A549 (cell line): ENCODE measurements at regions not wholly inside any gene's neighbourhood (a gene's known extent, or its start where the extent isn't known, plus 50 kb on each side); places are given as distances from the start of the nearest gene placed in this dataset.

Experiments used
- ATAC-seq, 2 experiments: fragments of 200-7000 bp in 1 of 2; fragments of >200 bp in 1 of 2; cut with Nextera tagmentation in 1 of 2; cut with Tn5 transposase in 1 of 2; 3 replicates each; pipeline versions ENCODE4 v1.8.0 to v1.9.1; 2018 to 2020; ENCODE audit warnings: mild to moderate bottlenecking in 1 of 2, moderate library complexity in 1 of 2
- CTCF ChIA-PET: fragments of 300-600 bp; sonication (Branson Sonifier 250); formaldehyde crosslinking; extraction: SDS; loops from one replicate; lab custom pipeline; 2021; ENCODE audit warnings: antibody characterized with exemption, inconsistent platforms; lab: Yijun Ruan, JAX
- POLR2A ChIA-PET: fragments of 350-600 bp; formaldehyde crosslinking; extraction: SDS; loops from one replicate; lab custom pipeline; 2021; ENCODE audit warnings: antibody characterized with exemption, inconsistent platforms; lab: Yijun Ruan, JAX
- DNase-seq, 2 experiments: peaks; one replicate each; pipeline versions ENCODE4 v3.0.0 to v3.0.0-alpha.2; 2011 to 2016; ENCODE audit warnings: low read depth in 1 of 2, low spot score in 1 of 2
- FAIRE-seq: peaks from 2 replicates; lab custom pipeline; 2011; peaks lifted over from hg19 to GRCh38; lab: Jason Lieb, UNC
- H3K27ac ChIP-seq, 2 experiments: fragments of >200 bp; sonication (Bioruptor Twin); formaldehyde crosslinking; 3 replicates each; pipeline ENCODE4 v1.5.1; 2016 to 2017
- H3K4me1 ChIP-seq: fragments of >200 bp; sonication (Bioruptor Twin); formaldehyde crosslinking; 3 replicates; pipeline ENCODE4 v1.6.1; 2016
- H3K4me2 ChIP-seq: fragments of >200 bp; sonication (Bioruptor Twin); formaldehyde crosslinking; 3 replicates; pipeline ENCODE4 v1.6.1; 2016
- H3K4me3 ChIP-seq: fragments of >200 bp; sonication (Bioruptor Twin); formaldehyde crosslinking; 3 replicates; pipeline ENCODE4 v1.5.1; 2016
- H3K9me3 ChIP-seq: fragments of >200 bp; sonication (Bioruptor Twin); formaldehyde crosslinking; 3 replicates; pipeline ENCODE4 v1.6.1; 2016
- CHD2 ChIP-seq: fragments of 150-350 bp; IDR thresholded peaks from 2 replicates; pipeline ENCODE4 v1.6.1; 2014; ENCODE audit warnings: low read length; ENCODE audit not compliant: partially characterized antibody
- CTCF ChIP-seq: fragments of >200 bp; sonication (Bioruptor Twin); formaldehyde crosslinking; IDR thresholded peaks from 3 replicates; pipeline ENCODE4 v1.5.1; 2016
- E2F6 ChIP-seq: IDR thresholded peaks from 2 replicates; pipeline ENCODE4 v1.6.1; 2012; ENCODE audit warnings: low read depth, borderline replicate concordance
- EHF ChIP-seq: fragments of 250-450 bp; sonication (Bioruptor Pico); IDR thresholded peaks from 2 replicates; pipeline ENCODE4 v1.5.0; 2020; ENCODE audit warnings: mild to moderate bottlenecking
- EP300 ChIP-seq, 2 experiments: fragments of >200 bp; sonication (Bioruptor Twin); formaldehyde crosslinking; IDR thresholded peaks; 2 replicates in 1 of 2; 3 replicates in 1 of 2; pipeline ENCODE4 v1.6.1; 2016 to 2017
- FOSL2 ChIP-seq, 2 experiments: fragments of 450-650 bp in 1 of 2; fragments of >200 bp in 1 of 2; sonication (Bioruptor Twin) in 1 of 2; formaldehyde crosslinking; IDR thresholded peaks; 2 replicates each; pipeline versions ENCODE4 v1.5.0 to v1.6.1; 2016 to 2020; ENCODE audit warnings: mild to moderate bottlenecking in 1 of 2, moderate library complexity in 1 of 2
- GATA3 ChIP-seq: IDR thresholded peaks from 2 replicates; pipeline ENCODE4 v1.6.1; 2012; ENCODE audit warnings: borderline replicate concordance
- HEYL ChIP-seq: fragments of 250-450 bp; sonication (Bioruptor Pico); IDR thresholded peaks from 2 replicates; pipeline ENCODE4 v1.8.0; 2021; ENCODE audit warnings: mild to moderate bottlenecking, moderate library complexity
- HOXB5 ChIP-seq: fragments of 250-450 bp; sonication (Bioruptor Pico); IDR thresholded peaks from 2 replicates; pipeline ENCODE4 v1.5.0; 2020; ENCODE audit warnings: mild to moderate bottlenecking, moderate library complexity
- JUN ChIP-seq, 2 experiments: fragments of >200 bp; sonication (Bioruptor Twin); formaldehyde crosslinking; IDR thresholded peaks; 2 replicates in 1 of 2; 3 replicates in 1 of 2; pipeline ENCODE4 v1.6.1; 2016 to 2017
- KDM5A ChIP-seq: fragments of 200-600 bp; sonication (generic); IDR thresholded peaks from 2 replicates; pipeline ENCODE4 v1.6.1; 2016; ENCODE audit warnings: antibody characterized with exemption, mild to moderate bottlenecking
- MAX ChIP-seq: IDR thresholded peaks from 2 replicates; pipeline ENCODE4 v1.6.1; 2012
- PBX3 ChIP-seq: IDR thresholded peaks from 2 replicates; pipeline ENCODE4 v1.6.1; 2012
- PHF8 ChIP-seq: fragments of 200-600 bp; sonication (generic); IDR thresholded peaks from 2 replicates; pipeline ENCODE4 v1.6.1; 2016; ENCODE audit warnings: low read depth, mild to moderate bottlenecking, antibody characterized with exemption, moderate library complexity, borderline replicate concordance
- RAD21 ChIP-seq, 2 experiments: fragments of >200 bp in 1 of 2; sonication (Bioruptor Twin) in 1 of 2; formaldehyde crosslinking in 1 of 2; IDR thresholded peaks in 1 of 2; conservative IDR thresholded peaks in 1 of 2; 2 replicates in 1 of 2; 3 replicates in 1 of 2; pipeline ENCODE4 v1.6.1; 2012 to 2018; ENCODE audit warnings: inconsistent platforms in 1 of 2
- RCOR1 ChIP-seq: fragments of 150-350 bp; IDR thresholded peaks from 2 replicates; pipeline ENCODE4 v1.6.1; 2014; ENCODE audit warnings: antibody characterized with exemption, low read length, low read depth
- RNF2 ChIP-seq: fragments of 200-600 bp; sonication (generic); IDR thresholded peaks from 2 replicates; pipeline ENCODE4 v1.6.1; 2016; ENCODE audit warnings: low read depth, mild to moderate bottlenecking, antibody characterized with exemption, moderate library complexity, borderline replicate concordance
- SREBF2 ChIP-seq: fragments of 450-650 bp; IDR thresholded peaks from 2 replicates; pipeline ENCODE4 v1.6.1; 2014; ENCODE audit warnings: mild to moderate bottlenecking, moderate library complexity
- TFCP2L1 ChIP-seq: fragments of 250-450 bp; sonication (Bioruptor Pico); IDR thresholded peaks from 2 replicates; pipeline ENCODE4 v1.5.0; 2021; ENCODE audit warnings: mild to moderate bottlenecking
- USF2 ChIP-seq: fragments of 450-650 bp; IDR thresholded peaks from 2 replicates; pipeline ENCODE4 v1.6.1; 2014; ENCODE audit warnings: antibody characterized with exemption
- ZFP36 ChIP-seq: fragments of 450-650 bp; IDR thresholded peaks from 2 replicates; pipeline ENCODE4 v1.6.1; 2014; ENCODE audit warnings: borderline replicate concordance; ENCODE audit not compliant: partially characterized antibody
- ZSCAN20 ChIP-seq: fragments of 250-450 bp; sonication (Bioruptor Pico); IDR thresholded peaks from 2 replicates; pipeline ENCODE4 v1.8.0; 2022; ENCODE audit warnings: mild to moderate bottlenecking, moderate library complexity
- whole genome bisulfite sequencing: methylation state at CpG from one replicate; pipeline ENCODE4 v1.1.6; 2017; ENCODE audit errors: missing lambda C conversion rate; 5-methylcytosine and 5-hydroxymethylcytosine counted together

- Histone ChIP-seq H3K27ac (no peak overlapping the region), H3K4me2 (no peak overlapping the region), H3K9me3 (no peaks in the 10 kb centered on the region), H3K4me3 (no peak overlapping the region), H3K4me1 (no peaks in the 10 kb centered on the region)
- no peak for DNase-seq
- ChIA-PET CTCF (no interaction called here), POLR2A (no interaction called here)
- no peak for ATAC-seq
- TF ChIP-seq RCOR1: no peak
- no peak for TF ChIP-seq TFCP2L1 (CRISPR knock-in tag)
- no peak for TF ChIP-seq USF2
- TF ChIP-seq GATA3: no peak
- no peak for TF ChIP-seq RNF2
- TF ChIP-seq RAD21 (conservative IDR thresholded peaks at IDR 0.05 in 1 of 2, IDR thresholded peaks at IDR 0.05 in 1 of 2): no peak
- TF ChIP-seq FOSL2 (IDR thresholded peaks at IDR 0.05): no peak
- no peak for TF ChIP-seq FOSL2 (CRISPR knock-in tag; IDR thresholded peaks at IDR 0.05)
- no peak for TF ChIP-seq E2F6
- TF ChIP-seq HEYL (CRISPR knock-in tag): no peak
- 83% methylated on average over 8 of the region's 8 CpGs for WGBS
- no peak for FAIRE-seq
Observed at GRCh38 chr4:4641254-4641653, 99.4 kb upstream of the STX18 start.

GRCh38 chr4:4640692-4641091 lies 98.8 kb upstream of the STX18 start:
- no peak for FAIRE-seq
- no peaks in the 10 kb centered on the region for H3K4me1 ChIP-seq
- ChIA-PET POLR2A (no interaction called here), CTCF (no interaction called here)
- no peak overlapping the region for H3K4me2 ChIP-seq
- no peak overlapping the region for H3K27ac ChIP-seq
- no peak for ATAC-seq
- TF ChIP-seq ZSCAN20 (CRISPR knock-in tag) (no peak), SREBF2 (no peak), PBX3 (no peak)
- no peak for DNase-seq
- H3K4me3 ChIP-seq: no peak overlapping the region
- 64% methylated on average over 8 of the region's 10 CpGs for WGBS
- no peaks in the 10 kb centered on the region for H3K9me3 ChIP-seq

- POLR2A ChIA-PET: no interaction called here
- Histone ChIP-seq H3K4me2 (no peak overlapping the region), H3K4me3 (no peak overlapping the region), H3K9me3 (no peaks in the 10 kb centered on the region), H3K27ac (no peak overlapping the region), H3K4me1 (no peaks in the 10 kb centered on the region)
- DNase-seq (no peak), ATAC-seq (no peak), FAIRE-seq (no peak)
- CTCF ChIA-PET: no interaction called here
- no peak for TF ChIP-seq MAX
- no peak for TF ChIP-seq HOXB5 (CRISPR knock-in tag)
- TF ChIP-seq ZFP36: no peak
- no peak for TF ChIP-seq HEYL (CRISPR knock-in tag)
- TF ChIP-seq CTCF: no peak
- TF ChIP-seq JUN (IDR thresholded peaks at IDR 0.05): no peak
- TF ChIP-seq EHF (CRISPR knock-in tag): no peak
- TF ChIP-seq KDM5A: no peak
- TF ChIP-seq EP300 (IDR thresholded peaks at IDR 0.05): no peak
- TF ChIP-seq CHD2: no peak
- no peak for TF ChIP-seq SREBF2
- no peak for TF ChIP-seq PHF8
- 52% methylated on average over 3 of the region's 3 CpGs for WGBS
Observed at GRCh38 chr4:4639370-4639769, 97.5 kb upstream of the STX18 start.
